ENCODE measurements at regions not wholly inside any gene's neighbourhood (a gene's known extent, or its start where the extent isn't known, plus 50 kb on each side); places are given as distances from the start of the nearest gene placed in this dataset.

GRCh38 chr1:208939537-208940085 lies 643.9 kb upstream of the CAMK1G start:
- no peak for TF ChIP-seq EP300 (IDR thresholded peaks at IDR 0.05)
- TF ChIP-seq CTCF (IDR thresholded peaks at IDR 0.05) = no peak
- no peak for TF ChIP-seq POLR2AphosphoS5 (IDR thresholded peaks at IDR 0.05)
